ENCODE measurements at regions not wholly inside any gene's neighbourhood (a gene's known extent, or its start where the extent isn't known, plus 50 kb on each side); places are given as distances from the start of the nearest gene placed in this dataset.
"Not testable (repeated sequence)": the region's sequence is repeated elsewhere in the genome, so short reads cannot be mapped to it uniquely, and the experiment has no call there.

DNA sequence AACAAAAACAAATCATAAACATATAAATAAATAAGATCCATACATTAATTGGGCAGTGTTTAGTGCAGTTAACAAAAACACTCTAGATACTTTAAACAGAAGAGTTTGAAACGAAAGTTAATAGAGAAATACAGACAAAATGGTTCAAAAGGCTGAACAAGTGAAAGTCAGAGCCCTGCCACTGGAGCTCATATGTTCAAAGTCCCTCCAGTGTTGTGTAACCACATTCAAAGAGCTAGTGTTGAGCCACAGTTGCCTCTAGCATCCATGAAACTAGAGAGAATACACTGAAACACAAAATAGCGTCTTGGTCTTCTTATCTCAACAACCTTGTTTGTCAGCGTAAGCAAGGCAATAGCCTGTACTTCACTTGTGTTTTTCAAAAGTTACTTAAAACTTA, 1309.8 kb upstream of the NRXN1 start:
- DNase-seq, result no peak

DNA sequence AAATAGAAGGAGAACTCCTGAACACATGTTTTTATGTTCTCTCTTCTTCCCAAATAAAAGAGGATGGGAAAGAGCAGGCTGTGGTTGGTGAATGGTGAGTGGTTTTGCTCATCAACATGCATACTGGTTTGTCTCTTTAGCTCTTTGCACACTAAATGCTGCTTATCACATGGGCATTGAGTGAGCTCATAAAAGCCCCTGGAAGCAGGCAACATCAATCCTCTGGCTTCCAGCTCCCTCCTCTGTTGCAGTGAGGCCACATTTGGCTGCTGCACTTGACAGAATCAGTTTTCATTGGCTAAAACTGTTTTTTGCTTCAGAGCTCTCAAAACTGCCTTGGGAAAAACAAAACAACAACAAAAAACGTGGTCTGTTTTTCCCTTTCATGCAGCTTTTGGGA, 1308.2 kb upstream of the NRXN1 start:
- DNase-seq, result no peak

DNA sequence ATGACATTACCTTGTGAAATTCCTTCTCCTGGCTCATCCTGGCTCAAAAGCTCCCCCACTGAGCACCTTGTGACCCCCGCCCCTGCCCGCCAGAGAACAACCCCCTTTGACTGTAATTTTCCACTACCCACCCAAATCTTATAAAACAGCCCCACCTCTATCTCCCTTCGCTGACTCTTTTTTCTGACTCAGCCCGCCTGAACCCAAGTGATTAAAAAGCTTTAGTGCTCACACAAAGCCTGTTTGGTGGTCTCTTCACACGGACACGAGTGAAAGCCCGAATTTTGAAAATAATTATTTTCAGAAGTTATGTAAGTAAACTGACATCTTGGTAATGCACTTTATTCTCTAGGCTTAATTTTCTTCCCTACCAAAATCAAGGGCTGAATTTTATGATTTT, 1305.9 kb upstream of the NRXN1 start:
- not testable (repeated sequence) for DNase-seq

DNA sequence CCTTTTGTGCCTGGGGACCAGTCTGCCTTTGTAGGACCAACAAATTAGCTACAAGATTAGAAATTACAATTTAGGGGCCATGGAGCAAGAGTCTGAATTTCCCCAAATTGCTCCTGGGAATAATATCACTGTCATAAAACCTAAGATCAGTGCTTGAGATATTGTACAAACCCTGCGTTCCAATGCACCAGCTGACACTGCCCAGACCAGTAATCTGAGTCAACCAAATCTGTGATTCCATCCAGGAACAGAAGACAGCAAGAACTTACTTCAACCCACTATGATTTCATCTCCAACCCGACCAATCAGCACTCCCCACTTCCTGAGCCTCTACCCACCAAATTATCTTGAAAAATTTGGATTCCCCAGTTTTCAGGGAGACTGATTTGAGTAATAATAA, 1305.0 kb upstream of the NRXN1 start:
- no peak for DNase-seq

DNA sequence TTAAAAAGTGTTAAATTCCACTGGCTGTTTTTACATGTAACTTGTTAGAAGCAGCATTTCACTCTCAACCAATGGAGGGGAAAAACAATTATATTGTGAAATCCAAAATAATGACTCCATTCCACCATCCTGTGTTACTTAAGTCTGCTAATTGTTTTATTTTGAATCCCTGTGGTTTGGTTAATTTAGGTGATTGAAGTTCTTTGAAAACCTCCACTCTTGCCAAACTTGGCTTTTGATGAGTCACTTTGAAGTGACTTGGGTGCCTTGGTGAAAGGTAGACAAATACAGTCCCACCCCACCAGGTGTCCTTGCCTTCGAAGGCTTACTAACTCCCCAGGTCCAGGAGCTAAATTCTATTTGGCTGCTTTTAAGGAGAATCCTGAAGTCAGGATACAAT, 1303.8 kb upstream of the NRXN1 start:
- DNase-seq, result no peak

DNA sequence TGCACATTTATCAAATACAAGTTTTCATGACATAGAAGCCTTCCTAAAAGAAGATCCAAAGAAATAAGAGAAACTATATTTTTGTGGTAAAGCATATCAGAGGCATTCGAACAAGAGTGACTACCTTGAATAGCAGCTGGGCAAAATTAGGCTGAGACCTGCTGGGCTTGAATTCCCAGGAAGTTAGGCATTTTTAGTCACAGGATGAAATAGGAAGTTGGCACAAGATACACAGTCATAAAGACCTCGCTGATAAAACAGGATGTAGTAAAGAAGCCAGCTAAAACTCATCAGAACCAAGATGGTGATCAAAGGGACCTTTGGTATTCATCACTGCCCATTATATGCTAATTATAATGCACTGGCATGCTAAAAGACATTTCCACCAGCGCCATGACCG, 1302.3 kb upstream of the NRXN1 start:
- DNase-seq, result no peak

DNA sequence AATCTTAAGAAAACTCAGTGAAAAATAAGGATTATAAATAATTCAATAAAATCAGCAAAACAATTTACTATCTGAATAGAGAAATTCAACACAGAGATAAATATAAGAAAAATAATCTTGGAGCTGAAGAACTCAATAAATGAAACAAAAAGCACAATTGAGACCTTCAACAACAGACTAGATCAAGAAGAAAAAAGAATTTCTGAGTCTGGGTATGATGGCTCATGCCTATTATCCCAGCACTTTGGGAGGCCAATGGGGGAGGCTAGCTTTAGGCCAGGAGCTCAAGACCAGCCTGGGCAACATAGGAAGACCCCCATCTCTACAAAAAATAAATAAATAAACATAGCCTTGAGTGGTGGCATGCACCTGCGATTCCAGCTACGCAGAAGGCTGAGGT, 1295.7 kb upstream of the NRXN1 start:
- no peak for DNase-seq

DNA sequence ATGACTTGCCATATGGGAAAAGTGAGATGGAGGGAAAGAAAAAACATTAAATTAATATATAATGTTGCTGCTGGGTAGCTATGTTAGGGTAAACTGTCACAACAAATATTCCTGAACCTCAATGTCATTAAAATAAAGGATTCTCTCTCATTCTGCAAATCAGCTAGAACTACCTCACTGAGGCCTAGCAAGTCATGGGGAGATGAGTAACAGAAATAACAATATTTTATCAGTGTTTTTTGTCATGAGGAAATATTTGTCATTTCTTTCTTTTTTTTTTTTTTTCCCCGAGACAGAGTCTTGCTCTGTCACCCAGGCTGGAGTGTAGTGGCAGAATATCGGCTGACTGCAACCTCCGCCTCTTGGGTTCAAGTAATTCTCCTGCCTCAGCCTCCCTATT, 1282.3 kb upstream of the NRXN1 start:
- no peak for DNase-seq

DNA sequence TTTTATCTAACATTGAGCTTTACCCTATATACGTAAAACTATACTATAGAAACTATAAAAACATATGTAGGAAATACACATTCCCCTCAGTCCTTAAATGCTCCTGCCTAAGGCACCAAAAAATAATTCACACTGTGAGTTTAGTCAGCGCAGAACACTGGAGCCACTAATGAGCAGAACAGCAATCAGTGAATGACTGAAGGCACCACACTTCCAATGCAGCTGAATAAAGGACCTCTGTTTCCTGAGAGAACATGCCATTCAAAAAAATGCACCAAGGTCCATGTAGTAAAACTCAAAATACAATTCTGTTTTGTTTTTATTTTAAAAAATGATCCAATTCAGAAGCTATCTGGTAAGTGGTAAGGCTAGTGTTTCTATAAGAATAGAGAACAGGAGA, 1280.6 kb upstream of the NRXN1 start:
- no peak for DNase-seq

DNA sequence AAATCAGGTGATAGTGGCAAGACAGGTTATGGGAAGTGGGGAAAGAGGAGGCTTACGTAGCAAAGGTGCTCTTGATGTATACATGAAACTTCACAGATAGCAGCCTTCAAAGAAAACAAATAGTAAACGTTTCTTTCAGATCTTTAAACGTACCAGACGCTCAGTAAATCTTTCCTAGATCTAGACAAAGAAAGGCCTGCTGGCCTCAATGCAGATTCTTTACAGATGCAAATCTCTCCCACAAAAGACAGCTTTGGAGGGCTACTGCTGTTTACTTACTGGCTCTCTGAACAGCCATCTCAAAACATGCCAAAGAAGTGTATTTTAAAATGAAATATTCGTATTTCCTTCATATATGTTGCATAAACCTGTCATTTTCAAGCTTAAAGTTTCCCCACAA, 1279.9 kb upstream of the NRXN1 start:
- no peak for DNase-seq

DNA sequence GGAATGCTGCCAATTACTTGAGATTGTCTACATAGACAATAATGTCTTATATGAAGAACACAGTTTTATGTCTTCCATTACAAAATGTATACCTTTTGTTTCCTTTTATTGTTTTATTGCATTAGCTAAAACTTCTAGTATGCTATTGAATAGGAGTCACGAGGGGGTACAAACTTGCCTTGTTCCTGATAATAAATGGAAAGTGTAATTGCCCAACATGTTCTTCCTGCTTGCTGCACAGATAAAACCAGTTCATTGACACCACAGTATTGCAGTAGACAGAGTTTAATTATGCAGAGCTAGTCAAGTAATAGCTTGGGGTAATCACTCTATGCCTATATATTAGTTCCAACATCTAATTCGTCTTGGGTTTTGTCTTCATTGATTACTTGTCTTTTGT, 1276.2 kb upstream of the NRXN1 start:
- DNase-seq, result no peak

DNA sequence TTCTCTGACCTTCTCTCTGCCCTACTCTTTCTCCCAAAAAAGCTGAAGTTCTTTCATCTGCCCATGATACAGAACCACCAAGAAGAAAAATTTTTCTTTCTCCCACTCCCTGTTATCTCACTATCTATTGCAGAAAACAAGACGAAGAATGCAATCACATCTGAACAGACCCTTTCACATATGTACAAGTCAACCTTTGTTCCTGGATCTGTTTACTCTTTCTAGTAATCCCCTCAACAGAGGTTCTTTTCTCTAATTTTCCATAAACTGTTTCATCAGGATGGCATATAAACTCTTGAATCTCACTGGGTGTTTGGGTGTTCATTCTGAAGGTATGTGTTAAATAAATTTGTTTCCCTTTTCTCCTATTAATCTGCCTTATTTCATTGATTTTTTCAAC, 1262.7 kb upstream of the NRXN1 start:
- DNase-seq, result no peak

DNA sequence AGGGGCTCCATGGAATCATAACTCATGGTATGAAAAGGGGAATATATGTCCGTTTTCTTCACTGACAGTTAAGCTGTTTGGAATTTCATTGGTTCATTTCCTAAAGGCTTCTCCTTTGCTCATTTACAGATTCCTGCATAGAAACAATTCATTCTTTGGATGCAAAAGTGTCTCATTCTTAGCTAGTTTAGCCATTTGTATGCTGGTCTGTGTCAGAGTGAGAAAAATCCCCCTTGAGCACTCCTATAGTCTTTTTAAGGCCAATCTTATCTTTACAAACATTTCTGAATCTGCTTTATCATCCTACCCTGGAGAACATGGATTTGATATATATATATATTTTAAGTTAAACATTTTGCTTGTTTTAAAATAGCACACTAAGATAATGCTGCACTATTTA, 1260.9 kb upstream of the NRXN1 start:
- no peak for DNase-seq

DNA sequence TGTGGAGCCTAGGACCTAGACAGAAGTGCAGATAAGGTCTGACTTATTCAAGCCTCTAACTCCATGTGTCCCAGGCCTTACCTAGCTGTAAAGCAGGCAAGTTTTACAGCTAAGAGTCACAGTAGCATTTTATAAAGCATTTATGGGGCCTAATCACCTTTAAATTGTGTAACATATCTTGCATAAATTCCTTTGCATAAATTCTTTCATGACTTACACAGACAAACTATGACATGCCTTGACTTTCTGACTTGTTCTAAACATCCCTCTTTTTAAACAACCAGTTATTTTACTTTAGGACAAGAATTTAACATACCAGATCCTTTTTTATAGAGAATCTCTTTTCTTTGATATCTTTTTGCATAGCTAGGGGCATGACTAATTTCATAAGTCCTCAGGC, 1257.8 kb upstream of the NRXN1 start:
- DNase-seq, result no peak

DNA sequence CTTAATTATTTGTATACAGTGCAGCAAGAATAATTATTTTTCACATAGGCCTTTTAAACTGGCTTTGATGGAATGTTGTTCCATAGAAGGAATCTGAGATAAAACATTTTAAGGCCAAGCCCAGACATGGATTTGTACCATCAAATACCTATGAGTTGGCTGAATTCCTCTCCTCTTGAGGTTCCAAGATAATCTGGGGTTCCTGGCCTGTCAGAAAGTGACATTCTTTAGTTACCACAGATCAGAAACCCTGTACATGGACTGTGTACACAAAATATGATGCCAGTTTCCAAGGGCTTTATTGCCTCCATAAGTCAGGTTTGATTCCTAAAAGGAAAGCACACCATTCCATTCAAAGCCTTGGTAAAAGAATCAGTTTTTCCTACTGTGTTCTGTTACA, 1256.7 kb upstream of the NRXN1 start:
- DNase-seq, result no peak

DNA sequence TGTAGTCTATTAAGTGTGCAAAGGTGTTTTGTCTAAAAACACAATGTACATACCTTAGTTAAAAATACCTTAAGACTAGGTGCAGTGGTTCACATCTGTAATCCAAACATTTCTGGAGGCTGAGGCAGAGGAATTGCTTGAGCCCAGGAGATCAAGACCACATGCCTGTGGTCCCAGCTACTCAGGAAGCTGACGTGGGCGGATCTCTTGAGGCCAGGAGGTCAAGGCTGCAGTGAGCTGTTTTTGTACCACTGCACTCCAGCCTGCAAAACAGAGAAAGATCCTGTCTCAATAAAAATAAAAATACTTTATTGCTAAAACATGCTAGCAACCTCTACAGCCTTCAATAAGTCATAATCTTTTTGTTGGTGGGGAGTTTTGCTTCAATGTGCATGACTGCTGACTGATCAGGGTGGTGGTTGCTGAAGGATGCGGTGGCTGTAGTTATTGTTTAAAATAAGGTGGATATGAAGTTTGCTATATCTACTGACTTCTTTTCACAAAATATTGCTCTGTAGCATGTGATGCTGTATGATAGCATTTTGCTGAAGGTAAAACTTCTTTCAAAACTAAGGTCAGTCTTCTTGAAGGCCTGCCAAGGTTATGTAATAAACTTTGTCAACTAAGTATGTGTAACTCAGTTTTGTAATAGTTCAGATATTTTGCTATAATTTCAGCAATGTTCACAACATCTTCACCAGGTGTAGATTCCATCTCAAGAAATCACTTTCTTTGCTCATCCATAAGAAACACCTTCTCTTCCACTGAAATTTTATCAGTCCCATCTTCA, 1238.0 kb upstream of the NRXN1 start:
- no peak for DNase-seq

DNA sequence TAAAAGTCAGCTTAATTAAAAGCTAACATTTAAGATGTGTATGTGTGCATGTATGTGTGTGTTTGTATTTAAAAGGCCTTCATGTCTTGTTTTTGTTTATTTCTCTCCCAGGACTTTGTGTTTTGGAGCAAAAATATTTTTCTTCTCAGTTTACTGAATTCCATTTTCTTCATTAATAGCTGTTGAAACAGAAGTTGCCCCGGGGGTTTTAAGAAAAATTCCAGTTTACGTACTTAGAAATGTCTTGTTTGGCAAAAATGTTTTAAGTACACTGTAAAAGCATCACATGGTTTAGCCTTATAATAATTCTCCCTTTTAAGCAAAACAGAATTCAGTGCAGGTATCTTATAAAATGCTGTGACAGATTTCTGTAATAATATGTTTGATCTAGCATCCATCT, 1233.0 kb upstream of the NRXN1 start:
- DNase-seq, result no peak

DNA sequence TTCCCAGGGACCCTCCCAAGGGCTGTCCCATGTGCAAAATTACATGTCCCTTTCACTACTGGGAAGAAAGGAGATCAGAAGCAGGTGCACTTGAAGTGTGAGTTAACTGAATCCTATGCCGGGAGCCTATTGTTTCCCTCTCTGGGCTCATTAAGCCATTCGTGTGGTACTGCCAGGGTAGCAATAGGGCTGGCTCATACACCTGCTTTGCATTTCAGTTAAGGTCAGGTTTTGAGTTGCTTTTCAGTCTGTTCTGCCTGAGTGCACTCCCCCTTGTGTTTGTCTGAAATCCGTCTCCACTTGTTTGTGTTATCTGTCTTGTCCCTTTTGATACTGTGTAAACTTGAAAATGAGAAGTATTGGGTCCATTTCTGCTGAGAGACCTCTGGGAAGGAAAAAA, 1232.6 kb upstream of the NRXN1 start:
- DNase-seq, result no peak

DNA sequence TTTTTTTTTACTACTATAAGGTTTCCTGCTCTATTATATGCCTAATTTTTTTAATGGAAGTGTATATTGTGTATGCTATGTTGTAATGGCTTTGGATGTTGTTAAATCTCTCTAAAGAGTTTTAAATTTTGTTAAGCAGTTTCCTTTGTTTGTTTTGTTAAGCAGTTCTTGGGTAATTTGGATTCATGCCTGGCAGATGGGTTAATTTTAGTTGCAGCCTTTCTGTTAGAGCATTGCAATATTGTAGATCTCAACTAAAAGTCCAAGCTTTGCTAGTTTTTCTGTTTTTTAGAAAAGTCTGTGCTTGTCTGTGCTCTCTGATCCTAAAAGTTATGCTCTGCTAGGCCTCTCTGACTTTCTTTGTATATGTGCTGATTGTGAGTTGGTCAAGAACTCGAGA, 1229.0 kb upstream of the NRXN1 start:
- no peak for DNase-seq

DNA sequence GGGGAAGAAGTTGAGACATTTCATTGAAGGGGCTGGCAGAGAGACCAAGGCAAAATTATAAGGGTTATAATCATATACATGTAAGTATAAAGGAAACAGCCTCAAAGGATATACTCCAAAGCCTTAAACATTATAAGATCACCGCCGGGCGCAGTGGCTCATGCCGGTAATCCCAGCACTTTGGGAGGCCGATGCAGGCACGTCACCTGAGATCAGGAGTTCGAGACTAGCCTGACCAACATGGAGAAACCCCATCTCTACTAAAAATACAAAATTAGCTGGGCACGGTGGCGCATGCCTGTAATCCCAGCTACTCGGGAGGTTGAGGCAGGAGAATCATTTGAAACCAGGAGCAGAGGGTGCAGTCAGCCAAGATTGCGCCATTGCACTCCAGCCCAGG, 1227.0 kb upstream of the NRXN1 start:
- not testable (repeated sequence) for DNase-seq

DNA sequence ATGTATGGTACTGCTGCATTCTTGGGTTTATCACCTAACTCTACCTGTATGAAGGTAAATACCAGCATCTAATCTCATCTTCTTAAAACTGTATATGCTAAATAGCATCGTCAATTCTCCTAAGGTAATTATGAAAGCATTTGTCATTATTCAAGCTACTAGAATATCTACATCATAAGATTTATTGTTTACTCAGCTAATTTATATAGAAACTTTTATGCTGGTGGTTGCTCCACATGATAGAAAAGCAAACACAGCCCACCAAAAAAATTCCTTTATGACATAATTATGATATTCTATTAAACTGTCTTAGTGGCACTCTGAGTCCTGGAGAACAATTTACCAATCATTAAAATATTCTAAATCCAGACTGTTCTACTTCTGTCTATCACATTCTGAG, 1226.1 kb upstream of the NRXN1 start:
- no peak for DNase-seq

DNA sequence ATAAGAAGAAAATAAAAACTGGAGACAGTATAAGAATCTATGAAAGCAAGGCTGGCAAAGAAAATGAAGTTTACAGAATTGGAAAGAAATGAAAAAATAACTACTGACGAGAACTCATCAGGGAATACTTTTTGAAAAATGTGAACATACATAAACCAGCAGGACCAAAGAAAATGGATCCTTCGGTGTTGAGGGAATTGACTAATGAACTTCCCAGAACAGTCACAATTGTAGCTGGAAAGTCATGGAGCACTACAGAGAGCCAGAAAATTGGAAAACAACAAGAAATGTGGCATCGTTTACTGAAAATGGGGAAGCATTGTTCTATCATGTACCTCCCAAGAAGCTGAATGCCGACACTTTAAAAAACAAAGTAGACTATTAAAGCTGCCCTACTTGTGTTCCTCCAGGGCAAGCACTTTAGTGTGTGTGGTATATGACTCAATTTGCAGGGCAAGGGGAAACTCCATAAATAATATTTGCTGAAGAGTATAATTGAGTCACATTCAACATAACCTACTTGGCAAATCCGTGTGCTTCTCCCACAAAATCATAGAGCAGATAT, 1221.6 kb upstream of the NRXN1 start:
- DNase-seq, result no peak

DNA sequence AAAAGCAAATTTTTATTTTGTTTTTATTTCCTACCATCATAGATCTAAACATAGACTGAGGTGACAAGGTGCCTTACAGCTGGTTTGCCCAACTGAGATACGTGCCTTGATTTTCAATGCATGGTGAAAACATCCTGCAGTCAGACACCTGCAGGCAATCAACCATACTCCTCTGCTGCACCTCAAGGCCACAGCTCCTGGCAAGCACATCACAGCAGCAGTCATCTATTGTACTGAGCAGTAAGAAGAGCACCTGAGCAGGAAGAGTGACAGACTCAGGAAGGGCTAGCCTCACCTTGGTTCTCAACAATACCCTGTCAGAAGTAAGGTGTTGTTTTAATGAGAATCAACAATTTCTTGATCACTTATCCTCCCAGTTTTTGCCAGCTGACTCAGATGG, 1206.8 kb upstream of the NRXN1 start:
- DNase-seq, result no peak

DNA sequence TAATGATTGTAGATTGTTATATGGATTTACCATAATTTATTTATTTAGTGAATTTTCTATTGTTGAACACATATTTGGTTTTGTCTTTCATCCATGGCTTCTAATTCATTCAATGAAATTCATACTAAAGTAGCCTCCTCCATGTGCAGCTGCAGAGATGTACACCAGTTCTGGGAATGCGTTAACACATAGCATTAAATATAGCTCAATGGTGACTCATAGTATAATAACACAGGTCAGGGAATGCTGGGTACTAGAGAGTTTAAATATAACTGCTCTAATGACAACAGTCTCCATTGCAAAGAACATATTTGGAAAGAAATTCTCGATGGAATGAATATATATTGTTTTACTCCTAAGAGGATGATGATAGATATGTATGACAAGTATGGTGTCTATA, 1190.2 kb upstream of the NRXN1 start:
- DNase-seq, result no peak

DNA sequence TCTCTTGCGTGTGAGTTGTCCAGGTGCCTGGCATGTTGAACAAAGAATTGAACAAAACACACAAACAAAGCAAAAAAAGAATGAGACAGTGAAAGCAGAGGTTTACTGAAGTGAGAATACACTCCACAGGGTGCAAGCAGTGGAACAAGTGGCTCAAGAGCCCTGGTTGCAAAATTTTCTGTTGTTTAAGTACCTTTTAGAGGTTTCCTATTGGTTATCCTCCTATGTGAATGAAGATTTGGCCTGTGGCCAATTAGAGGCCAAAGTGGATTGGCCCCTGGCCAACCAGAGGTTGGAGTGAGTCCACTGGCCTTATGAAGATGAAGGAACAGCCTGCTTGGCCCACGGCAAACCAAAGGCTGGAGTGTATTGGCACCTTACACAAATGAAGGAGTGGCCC, 1188.5 kb upstream of the NRXN1 start:
- no peak for DNase-seq

Measured in bone marrow (tissue), 2 donors.